SIG-M5 treated with dmso at 0.1 percent for 504 hours (cell line): ENCODE measurements at regions not wholly inside any gene's neighbourhood (a gene's known extent, or its start where the extent isn't known, plus 50 kb on each side); places are given as distances from the start of the nearest gene placed in this dataset.
A peak's percentile ranks its signal among the peaks of the same experiment; 100 is the strongest.

ENCODE experiments used
- DNase-seq: peaks from one replicate; lab custom pipeline; 2025; ENCODE audit not compliant: unreplicated experiment; lab: John Stamatoyannopoulos, UW

DNA sequence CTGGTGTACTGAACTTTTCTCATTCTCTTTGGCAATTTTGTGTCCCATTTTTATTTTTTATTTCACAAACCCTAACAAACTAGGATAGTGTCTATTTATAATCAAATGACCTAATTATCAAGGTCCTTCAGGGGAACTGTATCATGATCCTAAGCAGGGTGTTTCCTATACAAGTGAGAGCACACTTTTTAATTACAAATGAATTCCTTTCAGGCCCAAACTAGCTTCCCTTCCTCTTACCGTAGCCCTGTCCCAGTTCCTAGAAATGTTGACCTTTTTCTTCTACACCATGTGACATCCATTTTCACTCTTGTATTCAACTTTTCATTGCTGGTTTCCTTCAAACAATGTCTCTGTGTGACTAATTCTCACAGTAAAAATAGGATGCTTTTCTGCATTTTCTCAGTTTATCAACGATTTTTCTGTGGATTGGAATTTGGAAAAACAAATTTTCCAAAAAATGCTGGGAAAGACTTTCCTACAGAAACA, 411.4 kb downstream of the CCDC91 start:
- DNase-seq, result no peak

DNA sequence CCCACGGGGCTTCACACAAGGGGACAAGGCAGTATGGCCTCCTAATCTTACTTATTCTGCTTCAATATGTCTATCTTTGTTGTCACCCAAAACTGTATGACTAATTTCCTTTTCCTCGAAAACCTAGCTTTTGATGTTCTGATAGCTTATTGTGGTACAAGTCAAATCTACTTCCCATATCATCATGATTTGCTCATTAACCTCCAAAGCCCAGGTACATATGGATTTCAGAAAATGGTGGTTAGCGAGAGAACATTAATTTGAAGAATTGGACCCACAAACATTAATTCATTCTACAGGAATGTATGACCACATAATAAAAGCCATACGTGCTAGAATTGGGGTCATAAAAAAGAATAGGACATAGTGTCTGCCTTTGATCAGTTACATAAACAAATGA, 412.5 kb downstream of the CCDC91 start:
- no peak for DNase-seq

DNA sequence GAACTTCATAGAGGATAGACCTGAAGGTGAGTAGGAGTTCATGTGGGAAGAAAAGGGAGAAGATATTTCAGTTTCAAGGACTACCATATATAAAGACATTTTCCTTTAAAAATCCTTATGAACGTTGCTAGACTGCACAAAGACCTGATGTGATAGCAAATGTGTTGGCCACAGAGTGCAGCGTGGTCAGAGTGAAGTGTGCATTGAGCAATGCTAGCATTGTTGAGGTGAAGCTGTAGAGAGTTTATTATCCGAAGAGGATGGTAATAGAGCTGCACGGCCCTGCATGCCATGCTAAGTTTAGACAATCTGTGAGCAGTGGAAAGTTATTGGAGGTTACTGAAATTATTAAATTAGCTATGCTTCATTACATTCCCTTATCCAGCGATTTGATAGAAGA, 413.0 kb downstream of the CCDC91 start:
- no peak for DNase-seq

DNA sequence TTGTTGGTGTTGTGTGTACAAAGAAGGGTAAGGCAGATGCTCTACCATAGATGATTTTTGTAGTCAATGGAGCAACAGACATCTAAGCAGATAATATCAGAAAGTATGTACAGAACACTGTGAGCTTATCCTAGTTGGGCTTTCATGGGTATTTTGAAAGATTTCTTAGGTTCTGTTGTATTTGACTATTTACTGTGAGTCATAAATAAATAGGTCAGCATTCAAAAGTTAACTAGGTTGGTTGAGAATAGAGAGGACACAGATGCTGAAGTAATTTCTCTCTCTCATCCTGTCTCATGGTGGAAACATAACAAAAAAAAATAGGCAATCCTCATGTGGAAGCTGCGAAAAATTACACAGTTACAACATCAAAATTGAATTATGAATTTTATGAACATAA, 413.5 kb downstream of the CCDC91 start:
- DNase-seq, result no peak

DNA sequence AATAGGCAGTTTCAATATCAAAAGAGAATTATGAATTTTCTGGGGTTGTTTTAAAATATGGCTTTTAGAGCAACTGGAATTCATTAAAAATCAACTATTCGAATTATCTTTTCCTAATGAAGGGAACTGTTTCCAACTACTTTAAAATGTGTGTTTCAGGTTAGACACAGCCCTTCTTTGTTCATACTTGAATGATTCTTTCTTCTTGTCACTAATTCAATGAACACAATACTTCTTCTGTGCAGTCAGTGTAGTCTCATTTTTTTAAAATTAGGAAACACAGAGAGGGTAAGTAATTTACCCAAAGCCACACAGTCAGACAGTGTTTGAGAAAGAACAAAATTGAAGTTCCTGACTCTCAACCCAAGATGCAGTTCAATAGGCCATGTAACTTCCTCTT, 414.0 kb downstream of the CCDC91 start:
- DNase-seq, result no peak

DNA sequence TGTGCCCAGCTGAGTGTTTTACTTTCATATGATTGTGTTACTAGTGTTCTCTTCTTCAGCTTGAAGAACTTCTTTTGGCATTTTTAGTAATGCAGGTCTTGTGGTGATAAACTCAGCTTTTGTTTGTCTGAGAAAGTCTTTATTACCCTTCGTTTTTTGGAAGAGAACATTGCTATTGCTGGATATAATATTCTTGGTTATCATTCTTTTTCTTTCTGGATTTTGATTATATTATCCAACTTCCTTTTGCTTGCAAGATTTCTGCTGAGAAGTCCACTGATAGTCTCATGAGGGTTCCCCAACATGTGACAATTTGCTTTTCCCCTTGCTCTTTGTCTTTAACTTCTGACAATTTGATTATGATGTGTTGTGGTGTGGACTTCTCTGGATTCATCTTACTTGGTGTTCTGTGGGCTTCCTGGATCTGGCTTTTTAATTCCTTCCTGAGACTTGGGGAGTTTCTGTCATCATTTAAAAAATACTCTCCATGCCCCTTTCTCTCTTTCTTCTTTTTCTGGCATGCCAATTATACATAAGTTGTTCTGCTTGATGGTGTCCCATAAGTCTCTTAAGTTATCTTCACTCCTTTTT, 416.8 kb downstream of the CCDC91 start:
- no peak for DNase-seq

DNA sequence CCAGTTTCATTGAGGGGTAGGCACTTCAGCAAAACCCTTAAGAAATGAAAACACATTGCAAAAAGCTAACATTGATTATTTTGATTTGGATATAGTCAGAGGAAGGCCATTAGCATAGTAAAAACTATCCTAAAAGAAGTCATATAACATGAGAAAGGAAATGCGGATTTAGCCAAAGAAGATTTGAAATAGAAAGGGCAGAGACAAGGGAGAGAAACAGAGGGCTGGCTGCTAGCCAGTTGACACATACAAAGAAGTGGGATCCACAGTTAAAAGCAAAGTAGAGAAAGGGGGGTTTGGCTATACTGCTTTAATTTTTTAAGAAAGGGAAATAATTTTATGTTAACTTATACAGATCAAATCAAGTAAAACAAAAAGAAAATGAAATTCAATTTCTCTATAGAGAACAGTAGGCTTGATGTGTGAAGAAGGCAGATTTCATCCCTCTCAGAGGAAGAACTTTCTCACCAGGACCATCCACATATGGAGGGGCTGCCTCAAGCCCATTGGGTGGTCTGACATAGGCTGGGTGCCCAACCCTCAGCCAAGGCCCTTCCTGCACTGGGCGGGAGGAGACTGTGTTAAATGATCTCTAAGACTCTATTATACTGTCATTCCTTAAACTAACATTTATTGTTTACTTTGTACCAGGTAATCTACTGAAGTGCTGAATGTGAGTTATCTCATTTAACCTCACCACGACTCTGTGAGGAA, 420.3 kb downstream of the CCDC91 start:
- no peak for DNase-seq

DNA sequence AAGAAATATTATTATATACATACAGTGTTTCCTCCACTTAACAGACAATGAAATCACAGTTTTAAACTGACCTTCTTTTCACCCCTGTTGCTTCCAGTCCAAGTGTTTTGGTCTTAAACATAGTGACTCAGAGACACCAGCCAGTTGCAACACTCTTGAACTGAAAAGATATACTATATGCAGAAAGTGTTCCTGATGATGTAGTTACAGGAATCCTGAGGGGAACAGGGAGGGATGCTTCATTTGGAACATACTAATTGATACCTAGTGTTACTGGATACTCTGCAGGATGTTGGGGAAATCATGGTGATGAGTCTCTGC, 420.8 kb downstream of the CCDC91 start:
- peak; percentile 43 for DNase-seq

DNA sequence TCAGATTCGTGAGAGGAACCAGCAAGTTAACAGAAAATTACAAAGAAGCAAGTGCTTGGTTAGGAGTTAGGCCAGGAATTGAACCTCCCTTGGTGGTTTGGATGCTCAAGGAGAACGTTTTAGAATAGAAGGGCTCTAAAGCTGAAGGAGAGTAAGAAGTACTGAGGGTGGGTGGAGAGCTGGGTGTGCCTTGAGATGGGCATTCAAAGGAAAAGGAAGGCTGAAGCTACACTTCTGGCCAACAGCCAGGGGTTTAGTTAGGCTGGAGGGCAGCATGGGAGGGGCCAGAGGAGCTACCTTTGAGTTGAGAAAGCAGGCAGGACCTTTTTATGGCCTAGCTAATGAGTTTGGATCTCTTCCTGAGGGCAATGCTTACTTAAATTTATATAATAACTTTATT, 421.2 kb downstream of the CCDC91 start:
- no peak for DNase-seq

DNA sequence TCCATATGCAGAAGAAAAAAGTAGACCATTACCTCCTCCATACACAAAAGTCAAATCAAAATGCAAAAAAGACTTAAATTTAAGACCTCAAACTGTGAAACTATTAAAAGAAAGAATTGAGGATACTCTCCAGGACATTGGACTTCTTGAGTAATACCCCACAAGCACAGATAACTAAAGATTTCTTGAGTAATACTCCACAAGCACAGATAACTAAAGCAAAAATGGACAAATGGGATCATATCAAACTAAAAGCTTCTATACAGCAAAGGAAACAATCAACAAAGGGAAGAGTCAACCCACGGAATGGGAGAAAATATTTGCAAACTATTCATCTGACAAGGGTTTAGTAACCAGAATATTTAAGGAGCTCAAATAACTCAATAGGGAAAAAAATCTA, 427.9 kb downstream of the CCDC91 start:
- DNase-seq, result no peak

DNA sequence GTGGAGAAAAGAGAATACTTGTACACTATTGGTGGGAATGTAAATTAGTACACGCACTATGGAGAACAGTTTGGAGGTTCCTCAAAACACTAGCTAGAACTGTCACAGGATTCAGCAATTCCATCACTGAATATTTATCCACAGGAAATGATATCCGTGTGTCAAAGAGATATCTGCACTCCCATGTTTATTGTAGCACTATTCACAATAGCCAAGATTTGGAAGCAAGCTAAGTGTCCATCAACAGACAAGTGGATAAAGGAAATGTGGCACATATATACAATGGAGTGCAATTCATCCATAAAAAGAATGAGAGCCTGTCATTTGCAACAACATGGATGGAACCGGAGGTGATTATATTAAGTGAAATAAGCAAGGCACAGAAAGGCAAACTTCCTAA, 428.5 kb downstream of the CCDC91 start:
- no peak for DNase-seq

DNA sequence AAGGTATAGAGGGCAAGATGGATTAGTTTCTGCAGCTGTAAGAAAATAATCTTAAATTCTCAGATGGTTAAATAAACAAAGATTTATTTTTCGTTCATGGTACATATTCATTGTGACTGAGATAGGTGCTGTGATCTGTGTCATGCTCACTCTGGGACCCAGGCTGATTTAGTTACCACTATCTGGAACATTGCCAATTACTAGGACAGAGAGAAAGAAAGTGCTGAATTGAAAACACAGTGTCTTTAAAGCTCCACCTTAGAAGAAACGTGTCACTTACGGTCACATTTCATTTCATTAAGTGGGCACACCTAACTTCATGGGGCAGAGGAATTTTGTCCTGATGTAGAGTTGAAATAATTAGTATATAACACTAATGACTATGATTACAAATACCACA, 430.0 kb downstream of the CCDC91 start:
- no peak for DNase-seq

DNA sequence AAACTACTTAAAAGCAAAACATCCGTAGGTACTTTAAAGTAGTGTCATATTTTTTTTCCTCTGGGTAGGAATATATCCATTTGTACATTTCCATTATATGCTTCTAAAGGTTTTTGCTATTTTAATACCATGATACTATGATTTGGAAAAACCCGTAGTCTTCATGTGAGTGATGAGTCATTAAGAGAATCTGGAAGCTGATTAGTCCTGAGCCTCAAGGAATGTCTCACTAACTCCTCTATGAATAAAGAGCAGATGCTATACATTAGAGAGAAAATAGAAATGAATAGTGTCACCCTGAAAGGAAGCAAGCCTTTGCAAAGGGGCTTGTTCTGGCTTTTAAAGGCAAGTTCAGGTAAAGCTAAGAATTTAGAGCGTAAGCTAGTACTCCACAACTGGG, 432.1 kb downstream of the CCDC91 start:
- DNase-seq, result no peak

DNA sequence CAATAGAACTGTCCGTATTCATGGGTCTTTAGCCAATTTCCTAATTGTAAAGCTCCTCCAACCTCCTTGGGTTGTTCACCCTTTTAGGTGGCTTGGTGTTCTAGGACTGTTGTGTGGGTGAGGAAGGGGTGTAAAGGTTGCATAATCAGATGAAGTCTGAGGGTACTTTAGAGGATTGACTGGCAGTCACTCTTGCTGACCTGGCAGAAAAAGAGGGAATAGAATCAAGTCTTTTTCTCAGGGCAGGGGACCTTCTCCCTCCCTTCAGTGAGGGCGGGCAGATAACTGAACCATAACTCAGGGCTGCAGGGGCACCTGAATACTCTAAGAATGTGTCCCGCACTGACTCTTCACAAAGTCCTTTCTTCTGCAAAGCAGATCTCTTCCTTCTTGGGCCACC, 436.2 kb downstream of the CCDC91 start:
- DNase-seq, result no peak

DNA sequence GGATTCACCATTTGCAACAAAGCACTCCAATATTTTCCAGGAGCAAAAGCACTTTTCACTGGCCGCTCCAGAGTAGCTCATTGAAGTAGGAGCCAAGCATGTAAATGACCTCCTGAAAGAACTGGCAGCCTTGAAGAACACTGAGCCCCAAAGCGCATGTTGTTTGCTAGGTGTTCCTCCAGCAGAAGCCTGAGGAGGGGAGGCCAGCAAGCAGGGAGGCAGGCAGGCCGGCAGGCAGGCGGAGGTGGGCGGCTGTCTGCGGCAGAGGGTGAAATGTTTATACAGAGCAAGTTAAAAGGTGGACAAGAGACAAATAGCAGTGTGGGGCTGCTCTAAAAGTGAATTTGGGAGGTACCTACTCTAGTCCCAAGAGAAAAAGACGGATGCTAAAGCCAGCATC, 439.4 kb downstream of the CCDC91 start:
- DNase-seq, result no peak

DNA sequence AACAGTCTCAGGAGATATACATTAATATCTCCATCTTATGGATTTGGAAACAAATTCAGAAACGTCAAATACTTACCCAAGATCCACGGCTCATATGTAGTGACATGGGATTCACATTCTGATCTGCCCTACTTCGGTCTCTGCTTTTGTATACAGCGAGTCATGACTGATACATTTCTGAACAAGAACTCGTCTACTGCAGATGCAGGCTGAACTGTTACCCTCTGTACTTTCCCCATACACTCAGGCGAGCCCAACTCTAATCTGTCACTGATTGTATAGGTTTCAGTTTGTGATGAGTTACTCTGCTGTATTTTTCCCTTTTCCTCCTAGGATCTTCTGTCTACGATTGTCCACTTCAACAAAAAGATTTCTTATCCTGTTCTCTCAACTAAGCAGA, 441.6 kb downstream of the CCDC91 start:
- DNase-seq, result no peak

DNA sequence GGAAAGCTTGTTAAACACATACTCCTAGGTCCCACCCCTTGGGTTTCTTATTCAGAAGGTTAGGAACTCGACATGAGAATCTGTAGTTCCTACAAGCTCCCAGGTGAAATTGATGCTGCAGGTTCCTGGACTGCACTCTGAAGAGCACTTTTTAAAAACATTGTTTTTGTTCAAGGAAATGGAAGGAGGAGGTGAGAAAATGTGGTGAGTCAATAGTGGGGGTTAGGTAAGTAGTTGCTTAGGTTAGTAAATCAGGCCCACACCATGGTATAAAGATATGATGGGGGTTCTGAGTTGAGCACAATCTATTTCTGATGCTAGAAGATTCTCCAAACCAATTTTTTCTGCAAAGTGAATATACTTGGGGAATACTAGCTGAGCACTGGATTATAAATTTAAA, 450.3 kb downstream of the CCDC91 start:
- DNase-seq, result no peak

DNA sequence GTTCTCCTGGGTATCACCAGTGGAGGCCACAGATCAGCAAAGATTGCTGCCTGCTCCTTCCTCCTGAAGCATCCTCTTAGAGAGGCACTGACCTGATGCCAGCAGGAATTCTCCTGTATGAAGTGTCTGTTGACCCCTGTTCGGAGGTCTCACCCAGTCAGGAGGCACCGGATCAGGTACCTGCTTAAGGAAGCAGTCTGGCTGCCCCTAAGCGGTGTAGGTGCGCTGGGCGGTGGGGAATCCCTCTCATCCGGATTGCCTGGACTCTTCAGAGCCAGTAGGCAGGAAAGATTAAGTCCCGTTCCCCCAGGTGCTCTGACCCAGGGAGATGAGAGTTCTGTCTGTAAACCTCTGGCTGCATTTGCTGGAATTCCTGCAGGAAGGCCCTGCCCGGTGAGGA, 455.2 kb downstream of the CCDC91 start:
- no peak for DNase-seq

DNA sequence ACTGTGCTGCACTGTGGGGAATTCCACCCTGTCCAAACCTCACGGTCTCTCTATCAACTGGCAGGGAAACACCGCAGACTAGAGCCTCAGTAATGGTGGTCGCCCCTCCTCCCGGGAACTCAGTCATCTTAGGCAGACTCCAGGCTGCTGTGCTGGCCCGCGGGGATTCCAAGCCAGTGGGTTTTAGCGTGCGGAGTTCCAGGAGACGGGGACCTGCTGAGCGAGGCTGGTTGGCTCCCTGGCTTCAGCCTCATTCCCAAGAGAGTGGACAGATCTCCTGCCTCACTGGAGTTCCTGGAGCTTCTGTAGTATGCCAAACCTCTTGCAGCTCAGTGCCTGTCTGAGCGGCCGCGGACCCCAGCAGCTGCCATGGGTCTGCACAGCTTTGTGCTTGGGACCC, 455.6 kb downstream of the CCDC91 start:
- DNase-seq, result no peak

DNA sequence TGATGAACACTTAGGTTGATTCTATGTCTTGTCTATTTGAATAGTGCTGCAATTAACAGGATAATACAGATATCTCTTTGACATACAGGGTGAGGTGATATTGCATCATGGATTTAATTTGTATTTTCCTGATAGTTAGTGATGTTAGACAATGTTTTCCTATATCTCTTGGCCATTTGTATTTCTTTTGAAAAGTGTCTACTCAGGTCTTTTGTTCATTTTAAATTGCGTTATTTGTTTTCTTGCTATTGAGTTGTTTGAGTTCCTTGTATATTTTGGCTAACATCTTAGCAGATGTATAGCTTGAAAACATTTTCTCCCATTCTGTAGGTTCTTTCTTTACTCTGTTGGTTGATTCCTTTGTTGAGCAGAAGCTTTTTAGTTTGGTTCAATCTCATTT, 460.6 kb downstream of the CCDC91 start:
- DNase-seq, result no peak

DNA sequence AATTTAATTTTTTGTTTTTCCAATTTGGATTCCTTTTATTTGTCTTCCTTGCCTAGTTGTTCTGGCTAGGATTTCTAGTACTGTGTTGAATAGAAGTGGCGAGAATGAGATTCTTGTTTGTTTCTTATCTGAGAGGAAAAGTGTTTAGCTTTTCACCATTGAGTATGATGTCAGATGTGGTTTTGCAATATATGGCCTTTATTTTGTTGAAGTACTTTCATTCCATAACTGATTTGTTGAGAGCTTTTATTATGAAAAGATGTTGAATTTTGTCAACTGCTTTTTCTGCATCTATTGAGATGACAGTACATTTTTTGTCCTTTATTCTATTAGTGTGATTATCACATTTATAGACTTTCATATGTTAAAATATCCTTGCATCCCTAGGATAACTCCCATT, 462.0 kb downstream of the CCDC91 start:
- DNase-seq, result no peak

DNA sequence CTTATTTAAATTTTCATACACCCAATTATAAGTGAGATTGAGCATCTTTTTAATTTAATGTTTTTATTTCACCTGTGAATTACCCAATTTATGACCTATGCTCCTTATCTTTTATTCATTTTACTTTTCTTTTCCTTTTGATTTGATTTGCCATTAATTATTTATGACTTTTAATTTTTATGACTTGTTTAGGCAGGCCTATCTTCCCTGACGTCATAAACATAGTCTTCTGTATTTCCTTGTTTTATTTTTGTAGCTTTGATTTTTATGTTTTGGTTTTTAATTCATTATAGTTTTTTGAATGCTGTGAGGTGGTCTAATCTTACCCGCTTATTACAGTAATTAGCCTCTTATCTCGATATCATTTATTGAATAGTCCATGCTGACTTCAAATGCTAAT, 467.1 kb upstream of the FAR2 start:
- DNase-seq, result no peak

DNA sequence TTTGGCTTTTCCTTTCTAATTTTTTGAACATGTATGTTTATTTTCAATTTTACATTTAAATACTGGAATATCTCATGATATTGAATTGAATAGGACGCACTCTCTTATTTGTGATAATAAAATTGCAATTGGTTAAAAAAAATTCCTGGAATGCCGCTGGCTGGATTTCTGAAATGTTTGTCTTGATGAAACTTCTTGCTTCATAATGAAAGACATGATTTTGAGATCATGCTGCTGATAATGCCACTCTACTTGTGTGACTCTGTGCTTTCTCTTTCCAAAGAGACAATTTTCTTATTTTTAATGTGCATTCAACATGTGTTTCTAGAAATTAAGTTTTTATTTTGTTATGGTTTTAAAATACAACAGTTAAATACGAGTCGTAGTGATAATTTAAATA, 465.7 kb upstream of the FAR2 start:
- no peak for DNase-seq
